Lower leg skin (tissue), 4 donors: ENCODE measurements at regions not wholly inside any gene's neighbourhood (a gene's known extent, or its start where the extent isn't known, plus 50 kb on each side); places are given as distances from the start of the nearest gene placed in this dataset.

ENCODE experiments used
- DNase-seq, 2 donors: peaks; one replicate each; pipeline ENCODE4 v3.0.0-alpha.2; 2019; ENCODE audit warnings: low spot score in 2 of 2
- H3K4me3 ChIP-seq: fragments of 200-600 bp; sonication (generic); 2 replicates; pipeline ENCODE4 v1.5.1; 2017; ENCODE audit warnings: mild to moderate bottlenecking, low read depth; ENCODE audit not compliant: poor library complexity, severe bottlenecking
- CTCF ChIP-seq, 3 donors: fragments of 450-650 bp; IDR thresholded peaks; one replicate each; pipeline ENCODE4 v1.5.1; 2016; ENCODE audit warnings: antibody characterized with exemption in 3 of 3, mild to moderate bottlenecking in 3 of 3, moderate library complexity in 2 of 3
- POLR2A ChIP-seq, 2 donors: fragments of 450-650 bp; IDR thresholded peaks; one replicate each; pipeline ENCODE4 v1.6.1; 2016 to 2017; ENCODE audit warnings: antibody characterized with exemption in 2 of 2, mild to moderate bottlenecking in 1 of 2, moderate library complexity in 1 of 2
- WGBS, 2 donors: methylation state at CpG; one replicate each; pipeline ENCODE4 v1.1.5; 2018; 5-methylcytosine and 5-hydroxymethylcytosine counted together
- intact Hi-C: fragments of 100-400 bp; cut with DNase I; formaldehyde crosslinking; loops from one replicate; pipeline ENCODE4 v1.15.0; 2023; ENCODE audit warnings: low total_unique reads

- WGBS, 2 donors: 90 to 91% methylated on average over 18 to 21 of the region's 28 CpGs
- no peak for DNase-seq
Measured at GRCh38 chr20:7622399-7622961, 317.8 kb downstream of the HAO1 start.

GRCh38 chr20:7624886-7625285, 315.4 kb downstream of the HAO1 start:
- no peak for DNase-seq
- WGBS, 2 donors: 49 to 68% methylated on average over 5 of the region's 5 CpGs
- TF ChIP-seq POLR2A (IDR thresholded peaks at IDR 0.05) (no peak), CTCF (IDR thresholded peaks at IDR 0.05) (no peak)
- intact Hi-C loops: no loop called here
- no peak overlapping the region for H3K4me3 ChIP-seq

More at GRCh38 chr20:7622399-7622961, 317.8 kb downstream of the HAO1 start:
- intact Hi-C loops: no loop called here
- no peak overlapping the region for H3K4me3 ChIP-seq
- no peak for TF ChIP-seq CTCF (IDR thresholded peaks at IDR 0.05)
- no peak for TF ChIP-seq POLR2A (IDR thresholded peaks at IDR 0.05)

- DNase-seq: no peak
- intact Hi-C loops: no loop called here
- 54 to 59% methylated on average over 5 of the region's 5 CpGs for WGBS, 2 donors
- no peak for TF ChIP-seq POLR2A (IDR thresholded peaks at IDR 0.05)
- no peak for TF ChIP-seq CTCF (IDR thresholded peaks at IDR 0.05)
- H3K4me3 ChIP-seq: no peak overlapping the region
Measured at GRCh38 chr20:7627734-7628663, 312.3 kb downstream of the HAO1 start.

- intact Hi-C loops: no loop called here
- 43 to 68% methylated on average over 1 of the region's 1 CpG for WGBS, 2 donors
- TF ChIP-seq CTCF (IDR thresholded peaks at IDR 0.05) (no peak), POLR2A (IDR thresholded peaks at IDR 0.05) (no peak)
- no peak for DNase-seq
- no peak overlapping the region for H3K4me3 ChIP-seq
Measured at GRCh38 chr20:7629880-7630279, 310.4 kb downstream of the HAO1 start.

GRCh38 chr20:7637184-7637583, 303.1 kb downstream of the HAO1 start:
- DNase-seq: no peak
- TF ChIP-seq POLR2A (IDR thresholded peaks at IDR 0.05): no peak
- TF ChIP-seq CTCF (IDR thresholded peaks at IDR 0.05): no peak
- no peak overlapping the region for H3K4me3 ChIP-seq
- intact Hi-C loops: no loop called here
